Endothelial cell of umbilical vein (primary cell): ENCODE measurements at regions not wholly inside any gene's neighbourhood (a gene's known extent, or its start where the extent isn't known, plus 50 kb on each side); places are given as distances from the start of the nearest gene placed in this dataset.
"Not testable (repeated sequence)": the region's sequence is repeated elsewhere in the genome, so short reads cannot be mapped to it uniquely, and the experiment has no call there.

ENCODE experiments used
- BruUV-seq: library from RNA; stranded (reverse); fragments of 400-500 nt; replicated peaks from 2 replicates; lab custom pipeline; 2021; lab: Mats Ljungman, UMichigan
- CTCF ChIA-PET: fragments of 300-600, 350-600 bp; sonication (Branson Sonifier 250); formaldehyde crosslinking; loops from one replicate; lab custom pipeline; 2021; ENCODE audit warnings: antibody characterized with exemption, inconsistent platforms; lab: Charles Lee
- POLR2A ChIA-PET: fragments of 300-600, 350-600 bp; sonication (Branson Sonifier 250); formaldehyde crosslinking; loops from one replicate; lab custom pipeline; 2021; ENCODE audit warnings: antibody characterized with exemption, inconsistent platforms; lab: Charles Lee
- DNase-seq: peaks from one replicate; pipeline ENCODE4 v3.0.0-alpha.2; 2011; ENCODE audit warnings: low read depth, low spot score
- FAIRE-seq: peaks from 2 replicates; lab custom pipeline; 2011; peaks lifted over from hg19 to GRCh38; lab: Jason Lieb, UNC
- H2AFZ ChIP-seq: 2 replicates; pipeline ENCODE4 v1.6.0; 2012; ENCODE audit warnings: low read depth, low read length, control low read depth, inconsistent platforms
- H3K27ac ChIP-seq: 2 replicates; pipeline ENCODE4 v1.5.1; 2011; ENCODE audit warnings: low read depth, mild to moderate bottlenecking, control low read depth, low read length, moderate library complexity; ENCODE audit not compliant: insufficient read depth
- H3K27me3 ChIP-seq, 2 experiments: 2 replicates each; pipeline versions ENCODE4 v1.6.0 to v1.6.1; 2011; ENCODE audit warnings: low read length in 2 of 2, mixed read lengths in 1 of 2; ENCODE audit not compliant: control insufficient read depth in 2 of 2, insufficient read depth in 2 of 2
- H3K36me3 ChIP-seq, 2 experiments: 2 replicates in 1 of 2; 3 replicates in 1 of 2; pipeline ENCODE4 v1.5.1; 2011; ENCODE audit warnings: low read length in 2 of 2, mild to moderate bottlenecking in 1 of 2, moderate library complexity in 1 of 2; ENCODE audit not compliant: control insufficient read depth in 2 of 2, insufficient read depth in 2 of 2; ENCODE audit errors: extremely low read depth in 1 of 2
- H3K4me1 ChIP-seq: 3 replicates; pipeline ENCODE4 v1.5.1; 2011; ENCODE audit warnings: mild to moderate bottlenecking, low read length; ENCODE audit not compliant: control insufficient read depth, insufficient read depth; ENCODE audit errors: extremely low read depth
- H3K4me2 ChIP-seq: 2 replicates; pipeline ENCODE4 v1.6.1; 2011; ENCODE audit warnings: low read length, control low read depth, mixed read lengths; ENCODE audit not compliant: insufficient read depth
- H3K4me3 ChIP-seq, 3 experiments: fragments of 200-600 bp in 1 of 3; sonication (generic), shearing (Covaris generic) in 1 of 3; replicated peaks in 1 of 3; 2 replicates each; pipeline ENCODE4 v1.5.1; 2011 to 2016; ENCODE audit warnings: control low read depth in 3 of 3, low read length in 3 of 3, mild to moderate bottlenecking in 2 of 3, inconsistent platforms in 1 of 3, low read depth in 1 of 3, moderate library complexity in 1 of 3; ENCODE audit not compliant: insufficient read depth in 1 of 3
- H3K79me2 ChIP-seq: 2 replicates; pipeline ENCODE4 v1.6.0; 2012; ENCODE audit warnings: low read length, inconsistent platforms; ENCODE audit not compliant: control insufficient read depth, insufficient read depth
- H3K9ac ChIP-seq: replicated peaks from 2 replicates; pipeline ENCODE3; 2011; ENCODE audit warnings: low read length, control low read depth; ENCODE audit not compliant: insufficient read depth; ENCODE audit errors: extremely low read depth
- H3K9me1 ChIP-seq: replicated peaks from 3 replicates; pipeline ENCODE4 v1.6.0; 2011; ENCODE audit warnings: mild to moderate bottlenecking, low read length; ENCODE audit not compliant: control insufficient read depth, insufficient read depth; ENCODE audit errors: extremely low read depth
- H3K9me3 ChIP-seq: replicated peaks from 2 replicates; pipeline ENCODE4 v1.5.1; 2012; ENCODE audit warnings: low read length, inconsistent platforms; ENCODE audit not compliant: control insufficient read depth, insufficient read depth
- H4K20me1 ChIP-seq: replicated peaks from 2 replicates; pipeline ENCODE3; 2011; ENCODE audit warnings: mild to moderate bottlenecking, low read length; ENCODE audit not compliant: control insufficient read depth, insufficient read depth; ENCODE audit errors: extremely low read depth
- dilution Hi-C: fragments of 300-500 bp; cut with MboI; formaldehyde crosslinking; loops from one replicate; pipeline ENCODE4 v1.15.0; 2019; ENCODE audit warnings: low sequenced_read_pairs; ENCODE audit not compliant: extremely low pct_ligation_motif_present
- intact Hi-C: fragments of 100-400 bp; cut with micrococcal nuclease; formaldehyde crosslinking; loops from one replicate; pipeline ENCODE4 v1.10.0; 2022

DNA sequence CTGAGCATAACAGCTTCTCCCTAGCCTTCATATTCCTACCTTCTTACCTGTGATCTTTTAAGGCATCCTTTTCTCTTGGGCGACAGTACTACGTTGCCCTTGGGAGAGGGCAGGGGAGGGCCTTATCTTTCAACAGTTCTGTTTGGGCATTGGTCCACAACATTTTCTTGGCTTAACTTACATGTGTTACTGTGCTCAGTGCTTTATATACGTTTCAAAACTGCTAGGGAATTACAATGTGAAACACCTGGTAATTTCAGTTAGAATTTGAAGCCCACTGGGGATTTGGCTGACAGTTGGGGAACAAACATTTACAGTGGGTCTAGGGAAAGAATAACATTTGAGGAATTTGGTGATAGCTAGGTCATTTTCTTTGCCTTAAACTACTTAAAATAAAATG is 667.1 kb downstream of the PRIM2 start:
- DNase-seq, H3K27ac ChIP-seq, BruUV-seq, H3K27me3 ChIP-seq, H3K4me3 ChIP-seq, H3K4me2 ChIP-seq, POLR2A ChIA-PET, H4K20me1 ChIP-seq, H3K9me3 ChIP-seq, H3K36me3 ChIP-seq, dilution Hi-C loops, H2AFZ ChIP-seq, H3K9ac ChIP-seq, FAIRE-seq, H3K79me2 ChIP-seq, H3K4me1 ChIP-seq, intact Hi-C loops, H3K9me1 ChIP-seq, CTCF ChIA-PET: not testable (repeated sequence)

DNA sequence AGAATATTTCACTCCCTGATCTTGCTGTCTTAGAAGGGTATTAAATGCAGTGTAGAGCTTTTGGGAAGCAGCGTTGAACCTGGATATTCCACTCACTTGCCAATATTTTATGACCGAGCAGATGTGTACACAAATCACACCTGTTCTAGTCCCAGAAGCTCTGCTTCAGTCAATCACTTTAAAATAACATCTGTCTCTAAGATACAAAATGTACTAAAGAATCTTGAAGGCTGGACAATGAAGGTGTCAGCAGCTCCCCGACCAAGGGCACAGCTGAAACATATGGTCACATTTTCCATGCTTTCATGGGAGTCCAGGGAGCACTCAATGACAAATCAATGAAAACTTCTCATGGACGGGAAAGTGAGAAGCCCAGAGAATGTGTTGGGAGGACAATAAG is 668.3 kb downstream of the PRIM2 start:
- H3K36me3 ChIP-seq, dilution Hi-C loops, H3K4me3 ChIP-seq, H3K27ac ChIP-seq, H3K9me3 ChIP-seq, H3K9ac ChIP-seq, H3K27me3 ChIP-seq, DNase-seq, H3K4me2 ChIP-seq, H4K20me1 ChIP-seq, H3K4me1 ChIP-seq, H2AFZ ChIP-seq, POLR2A ChIA-PET, intact Hi-C loops, H3K9me1 ChIP-seq, FAIRE-seq, H3K79me2 ChIP-seq, CTCF ChIA-PET, BruUV-seq: not testable (repeated sequence)

DNA sequence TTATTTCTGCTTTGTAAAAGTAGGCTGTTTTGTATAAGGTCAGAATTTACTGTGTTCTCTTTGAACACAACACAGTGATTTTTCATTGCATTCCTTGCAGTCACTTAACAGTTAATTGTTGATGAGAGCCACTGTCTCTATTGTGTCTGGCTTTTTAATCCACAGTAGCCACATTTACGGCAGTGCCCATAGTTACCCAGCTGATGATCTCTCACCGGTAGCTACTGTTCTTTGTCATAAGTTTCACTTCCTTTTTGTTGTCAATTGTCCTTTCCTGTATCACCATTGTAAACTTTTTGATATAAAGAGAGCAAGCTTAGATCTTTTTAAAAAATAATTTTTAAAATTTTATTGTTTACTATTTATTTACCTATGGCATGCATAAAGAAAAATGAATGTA is 669.2 kb downstream of the PRIM2 start:
- H3K4me1 ChIP-seq, H3K79me2 ChIP-seq, H3K4me2 ChIP-seq, H3K27ac ChIP-seq, intact Hi-C loops, POLR2A ChIA-PET, H3K9me3 ChIP-seq, H4K20me1 ChIP-seq, H3K36me3 ChIP-seq, H3K27me3 ChIP-seq, CTCF ChIA-PET, H3K4me3 ChIP-seq, FAIRE-seq, dilution Hi-C loops, H3K9me1 ChIP-seq, BruUV-seq, H2AFZ ChIP-seq, H3K9ac ChIP-seq, DNase-seq: not testable (repeated sequence)

DNA sequence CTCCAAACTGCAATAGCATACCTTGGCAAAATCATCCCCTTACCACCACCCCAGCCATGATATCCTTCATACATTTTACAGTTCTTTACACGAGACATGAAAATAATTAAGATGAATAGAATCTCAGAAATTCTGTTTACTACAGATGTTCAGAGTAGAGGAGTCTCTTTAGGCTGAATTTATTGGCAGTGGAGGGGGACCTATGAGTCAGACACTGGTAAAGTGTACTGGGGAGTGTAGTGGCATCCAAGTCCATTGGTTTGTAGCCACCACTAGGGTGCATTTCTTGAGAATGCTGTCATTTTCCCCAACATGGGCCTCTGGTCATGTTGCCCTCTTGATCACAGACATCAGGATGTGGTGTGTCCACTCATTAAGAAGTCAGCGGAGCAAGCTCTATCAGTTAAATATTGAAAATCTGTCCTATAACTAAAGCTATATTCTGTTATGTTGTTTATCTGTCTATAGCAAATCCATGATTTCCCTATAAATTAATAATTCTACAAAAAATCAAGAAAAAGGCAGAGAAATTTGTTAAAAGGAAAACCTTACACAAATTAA is 672.2 kb downstream of the PRIM2 start:
- BruUV-seq, POLR2A ChIA-PET, CTCF ChIA-PET, dilution Hi-C loops, DNase-seq, intact Hi-C loops, H2AFZ ChIP-seq, H3K27me3 ChIP-seq, FAIRE-seq, H3K27ac ChIP-seq, H3K9me3 ChIP-seq, H4K20me1 ChIP-seq, H3K4me1 ChIP-seq, H3K4me2 ChIP-seq, H3K9ac ChIP-seq, H3K79me2 ChIP-seq, H3K36me3 ChIP-seq, H3K9me1 ChIP-seq, H3K4me3 ChIP-seq: not testable (repeated sequence)
